C4-2B (cell line): ENCODE measurements at regions not wholly inside any gene's neighbourhood (a gene's known extent, or its start where the extent isn't known, plus 50 kb on each side); places are given as distances from the start of the nearest gene placed in this dataset.

Source experiments
- H3K27ac ChIP-seq: fragments of 450-650 bp; 2 replicates; pipeline ENCODE4 v1.5.1; 2017
- CTCF ChIP-seq: fragments of 450-650 bp; conservative IDR thresholded peaks from 2 replicates; pipeline ENCODE4 v1.5.1; 2017; ENCODE audit warnings: mild to moderate bottlenecking
- ZFX ChIP-seq: fragments of 450-650 bp; IDR thresholded peaks from 2 replicates; pipeline ENCODE4 v1.6.1; 2017

- no peak overlapping the region for H3K27ac ChIP-seq
- TF ChIP-seq CTCF (no peak), ZFX (no peak)
Observed at GRCh38 chr13:34128661-34129060, 310.7 kb downstream of the RFC3 start.

GRCh38 chr13:34129436-34129835 lies 311.5 kb downstream of the RFC3 start:
- no peak overlapping the region for H3K27ac ChIP-seq
- TF ChIP-seq ZFX (no peak), CTCF (no peak)

GRCh38 chr13:34137200-34137599 lies 319.3 kb downstream of the RFC3 start:
- no peak overlapping the region for H3K27ac ChIP-seq
- TF ChIP-seq CTCF = no peak
- no peak for TF ChIP-seq ZFX

GRCh38 chr13:34139660-34140227 lies 321.8 kb downstream of the RFC3 start:
- H3K27ac ChIP-seq = no peak overlapping the region
- TF ChIP-seq CTCF (no peak), ZFX (no peak)

GRCh38 chr13:34143637-34144036 lies 325.7 kb downstream of the RFC3 start:
- no peak overlapping the region for H3K27ac ChIP-seq
- TF ChIP-seq ZFX = no peak
- TF ChIP-seq CTCF = no peak

- TF ChIP-seq CTCF (no peak), ZFX (no peak)
- no peak overlapping the region for H3K27ac ChIP-seq
Observed at GRCh38 chr13:34144142-34144541, 326.2 kb downstream of the RFC3 start.

- H3K27ac ChIP-seq = peak overlapping the region; percentile 46
- TF ChIP-seq CTCF (no peak), ZFX (no peak)
Observed at GRCh38 chr13:34145061-34145460, 327.1 kb downstream of the RFC3 start.
